HepG2 (cell line): ENCODE measurements at regions not wholly inside any gene's neighbourhood (a gene's known extent, or its start where the extent isn't known, plus 50 kb on each side); places are given as distances from the start of the nearest gene placed in this dataset.

Experiments
- ATAC-seq: fragments of 200-7000 bp; cut with Tn5 transposase; 3 replicates; pipeline ENCODE4 v1.9.1; 2020; ENCODE audit warnings: mild to moderate bottlenecking, moderate library complexity
- BruUV-seq: library from RNA; stranded (reverse); fragments of 400-500 nt; replicated peaks from 2 replicates; lab custom pipeline; 2021; lab: Mats Ljungman, UMichigan
- CTCF ChIA-PET: fragments of 300-600 bp; formaldehyde crosslinking; extraction: SDS; loops from one replicate; lab custom pipeline; 2021; ENCODE audit warnings: low total read pairs, inconsistent platforms, low intra/inter-chr PET ratio; lab: Yijun Ruan, JAX
- POLR2A ChIA-PET: fragments of 350-600 bp; sonication (Branson Sonifier 250); formaldehyde crosslinking; loops from one replicate; lab custom pipeline; 2020; ENCODE audit warnings: antibody characterized with exemption, inconsistent platforms; lab: Yijun Ruan, JAX
- DNase-seq: peaks from one replicate; pipeline ENCODE4 v3.0.0-alpha.2; 2015; ENCODE audit warnings: low spot score
- FAIRE-seq: peaks from 3 replicates; lab custom pipeline; 2011; peaks lifted over from hg19 to GRCh38; lab: Jason Lieb, UNC
- H2AFZ ChIP-seq: one replicate; pipeline ENCODE4 v1.6.1; 2011; ENCODE audit warnings: low read length, inconsistent platforms
- H3K27ac ChIP-seq: fragments of 300-600 bp; 3 replicates; pipeline ENCODE4 v1.8.0; 2011; ENCODE audit warnings: mixed run types, mild to moderate bottlenecking, mixed read lengths, low read length, inconsistent platforms; ENCODE audit not compliant: insufficient read depth; ENCODE audit errors: extremely low read length
- H3K27me3 ChIP-seq, 2 experiments: fragments of 200-600 bp in 1 of 2; 2 replicates in 1 of 2; 3 replicates in 1 of 2; pipeline versions ENCODE4 v1.6.0 to v1.8.0; 2011; ENCODE audit warnings: low read length in 2 of 2, mild to moderate bottlenecking in 2 of 2, moderate library complexity in 2 of 2, inconsistent platforms in 1 of 2; ENCODE audit not compliant: insufficient read depth in 2 of 2, control insufficient read depth in 1 of 2
- H3K36me3 ChIP-seq, 2 experiments: fragments of 200-600 bp in 1 of 2; replicated peaks in 1 of 2; 2 replicates in 1 of 2; 3 replicates in 1 of 2; pipeline versions ENCODE4 v1.5.1 to v1.8.0; 2011; ENCODE audit warnings: low read length in 2 of 2, inconsistent platforms in 1 of 2; ENCODE audit not compliant: insufficient read depth in 2 of 2, control insufficient read depth in 1 of 2
- H3K4me1 ChIP-seq: 2 replicates; pipeline ENCODE4 v1.5.1; 2012; ENCODE audit warnings: low read length, inconsistent platforms; ENCODE audit not compliant: insufficient read depth
- H3K4me2 ChIP-seq: 2 replicates; pipeline ENCODE4 v1.6.0; 2011; ENCODE audit warnings: low read depth, low read length, inconsistent platforms
- H3K4me3 ChIP-seq, 3 experiments: fragments of 200-600 bp in 1 of 3; sonication (generic), shearing (Covaris generic) in 1 of 3; replicated peaks in 1 of 3; 2 replicates each; pipeline ENCODE4 v1.5.1; 2011 to 2016; ENCODE audit warnings: low read length in 3 of 3, inconsistent platforms in 2 of 3, low read depth in 2 of 3, mild to moderate bottlenecking in 2 of 3, control low read depth in 1 of 3, mixed read lengths in 1 of 3; ENCODE audit not compliant: insufficient read depth in 1 of 3
- H3K79me2 ChIP-seq: one replicate; pipeline ENCODE4 v1.6.1; 2011; ENCODE audit warnings: low read length, inconsistent platforms; ENCODE audit not compliant: insufficient read depth
- H3K9ac ChIP-seq: 2 replicates; pipeline ENCODE4 v1.6.0; 2011; ENCODE audit warnings: mild to moderate bottlenecking, low read depth, low read length, inconsistent platforms; ENCODE audit not compliant: insufficient read depth
- H3K9me3 ChIP-seq: 2 replicates; pipeline ENCODE4 v1.5.1; 2012; ENCODE audit warnings: mild to moderate bottlenecking, low read length
- H4K20me1 ChIP-seq: 2 replicates; pipeline ENCODE4 v1.6.0; 2011; ENCODE audit warnings: inconsistent platforms, mild to moderate bottlenecking, low read length, moderate library complexity; ENCODE audit not compliant: insufficient read depth
- ATF5 ChIP-seq: sonication (generic); formaldehyde crosslinking; IDR thresholded peaks from 2 replicates; pipeline ENCODE4 v1.4.0; 2020; ENCODE audit warnings: mild to moderate bottlenecking, low read depth, missing genetic modification reagents
- CEBPB ChIP-seq: IDR thresholded peaks from 2 replicates; pipeline ENCODE4 v1.6.1; 2011; ENCODE audit warnings: low read depth, low read length, improper control_type of control experiment, borderline replicate concordance
- ERF ChIP-seq: IDR thresholded peaks from 2 replicates; pipeline ENCODE4 v1.6.1; 2018; ENCODE audit warnings: missing biosample characterization, missing genetic modification reagents
- FOSL2 ChIP-seq: sonication (generic); formaldehyde crosslinking; IDR thresholded peaks from 2 replicates; pipeline ENCODE4 v1.4.0; 2020; ENCODE audit warnings: missing genetic modification reagents
- FOXJ3 ChIP-seq: sonication (generic); formaldehyde crosslinking; IDR thresholded peaks from 2 replicates; pipeline ENCODE4 v1.4.0; 2020; ENCODE audit warnings: missing genetic modification reagents, mild to moderate bottlenecking, borderline replicate concordance
- IRF2 ChIP-seq: IDR thresholded peaks from 2 replicates; pipeline ENCODE4 v1.6.1; 2018; ENCODE audit warnings: missing genetic modification reagents, missing compliant biosample characterization
- KLF16 ChIP-seq, 2 experiments: sonication (generic) in 1 of 2; formaldehyde crosslinking in 1 of 2; IDR thresholded peaks; 2 replicates each; pipeline versions ENCODE4 v1.6.1 to v1.8.0; 2016 to 2023; ENCODE audit warnings: missing genetic modification reagents in 2 of 2, missing compliant biosample characterization in 1 of 2
- NAIF1 ChIP-seq: sonication (generic); formaldehyde crosslinking; IDR thresholded peaks from 2 replicates; pipeline ENCODE4 v1.5.0; 2020; ENCODE audit warnings: mild to moderate bottlenecking, missing genetic modification reagents, borderline replicate concordance
- NFKBIZ ChIP-seq: IDR thresholded peaks from 2 replicates; pipeline ENCODE4 v1.6.1; 2018; ENCODE audit warnings: missing genetic modification reagents, missing compliant biosample characterization
- NFRKB ChIP-seq: fragments of 450-650 bp; IDR thresholded peaks from 2 replicates; pipeline ENCODE4 v1.6.1; 2017
- TOPORS ChIP-seq: sonication (generic); formaldehyde crosslinking; IDR thresholded peaks from 2 replicates; pipeline ENCODE4 v1.8.0; 2023; ENCODE audit warnings: mild to moderate bottlenecking, missing genetic modification reagents
- WIZ ChIP-seq: sonication (generic); formaldehyde crosslinking; IDR thresholded peaks from 2 replicates; pipeline ENCODE4 v1.5.1; 2020; ENCODE audit warnings: mild to moderate bottlenecking, missing genetic modification reagents
- ZBTB7B ChIP-seq: sonication (generic); formaldehyde crosslinking; IDR thresholded peaks from 2 replicates; pipeline ENCODE4 v1.4.0; 2020; ENCODE audit warnings: missing genetic modification reagents
- ZNF160 ChIP-seq: sonication (generic); formaldehyde crosslinking; IDR thresholded peaks from 2 replicates; pipeline ENCODE4 v1.8.0; 2022; ENCODE audit warnings: mild to moderate bottlenecking, inconsistent platforms, missing genetic modification reagents
- ZNF33B ChIP-seq: sonication (generic); formaldehyde crosslinking; IDR thresholded peaks from 2 replicates; pipeline ENCODE4 v1.5.1; 2020; ENCODE audit warnings: mild to moderate bottlenecking, missing genetic modification reagents
- ZNF441 ChIP-seq: sonication (generic); formaldehyde crosslinking; IDR thresholded peaks from 2 replicates; pipeline ENCODE4 v1.7.0; 2021; ENCODE audit warnings: missing genetic modification reagents, borderline replicate concordance
- ZNF576 ChIP-seq: sonication (generic); formaldehyde crosslinking; IDR thresholded peaks from 2 replicates; pipeline ENCODE4 v1.4.0; 2020; ENCODE audit warnings: mild to moderate bottlenecking, missing genetic modification reagents
- ZNF605 ChIP-seq: sonication (generic); formaldehyde crosslinking; IDR thresholded peaks from 2 replicates; pipeline ENCODE4 v1.8.0; 2022; ENCODE audit warnings: mild to moderate bottlenecking, missing genetic modification reagents
- WGBS: methylation state at CpG from one replicate; pipeline ENCODE4 v1.1.6; 2017; ENCODE audit warnings: low lambda C conversion rate; 5-methylcytosine and 5-hydroxymethylcytosine counted together
- in situ Hi-C: cut with HindIII; loops from 2 replicates; pipeline ENCODE4 v1.10.0; 2017; ENCODE audit warnings: low pct_unique_long_range_greater_than_20kb; ENCODE audit not compliant: extremely low pct_ligation_motif_present
- intact Hi-C: fragments of 100-400 bp; cut with micrococcal nuclease; formaldehyde crosslinking; loops from one replicate; pipeline ENCODE4 v1.10.0; 2022; ENCODE audit not compliant: unreplicated experiment
- TF ChIP-seq, protein P1 (sequence below): sonication (generic); formaldehyde crosslinking; IDR thresholded peaks from 2 replicates; pipeline ENCODE4 v1.9.0; 2021; ENCODE audit warnings: missing genetic modification reagents, mild to moderate bottlenecking, borderline replicate concordance
- TF ChIP-seq, protein P2 (sequence below): sonication (generic); formaldehyde crosslinking; IDR thresholded peaks from 2 replicates; pipeline ENCODE4 v1.5.1; 2020; ENCODE audit warnings: missing genetic modification reagents, mild to moderate bottlenecking, borderline replicate concordance

- Histone ChIP-seq H3K4me1 (no peaks in the 10 kb centered on the region), H3K27ac (no peak overlapping the region), H3K4me3 (no peak overlapping the region), H3K9ac (no peak overlapping the region), H3K4me2 (no peak overlapping the region), H2AFZ (no peak overlapping the region), H3K36me3 (no peaks in the 10 kb centered on the region), H3K9me3 (no peaks in the 10 kb centered on the region), H3K27me3 (no peaks in the 10 kb centered on the region), H4K20me1 (no peaks in the 10 kb centered on the region), H3K79me2 (no peaks in the 10 kb centered on the region)
- intact Hi-C loops (no loop called here), in situ Hi-C loops (no loop called here)
- WGBS, result 0% methylated on average over 2 of the region's 2 CpGs
- ATAC-seq (no peak), DNase-seq (no peak), FAIRE-seq (no peak)
- CTCF ChIA-PET, result no interaction called here
- BruUV-seq, result no TSS peak
- TF ChIP-seq ZNF576 (CRISPR knock-in tag), result no peak
- TF ChIP-seq ATF5, result no peak
- no peak for TF ChIP-seq ZNF160
- POLR2A ChIA-PET, result no interaction called here
These were observed 149.3 kb upstream of the CYSLTR1 start for GRCh38 chrX:78476701-78477100.

- H3K4me3 ChIP-seq, result no peak overlapping the region
- no peak overlapping the region for H3K27ac ChIP-seq
- WGBS, result 0% methylated on average over 1 of the region's 1 CpG
- ChIA-PET CTCF (no interaction called here), POLR2A (no interaction called here)
- ATAC-seq (no peak), FAIRE-seq (no peak), DNase-seq (no peak)
- H3K36me3 ChIP-seq, result no peaks in the 10 kb centered on the region
- H4K20me1 ChIP-seq, result no peaks in the 10 kb centered on the region
- no TSS peak for BruUV-seq
- intact Hi-C loops, result no loop called here
- H2AFZ ChIP-seq, result no peak overlapping the region
- no peaks in the 10 kb centered on the region for H3K27me3 ChIP-seq
- H3K4me2 ChIP-seq, result no peak overlapping the region
- no peaks in the 10 kb centered on the region for H3K79me2 ChIP-seq
- H3K9me3 ChIP-seq, result no peaks in the 10 kb centered on the region
- H3K4me1 ChIP-seq, result no peaks in the 10 kb centered on the region
- no peak overlapping the region for H3K9ac ChIP-seq
- in situ Hi-C loops, result no loop called here
- TF ChIP-seq ZNF605, result no peak
- no peak for TF ChIP-seq FOXJ3 (CRISPR knock-in tag)
- no peak for TF ChIP-seq FOSL2 (CRISPR knock-in tag)
- TF ChIP-seq, protein P1, sequence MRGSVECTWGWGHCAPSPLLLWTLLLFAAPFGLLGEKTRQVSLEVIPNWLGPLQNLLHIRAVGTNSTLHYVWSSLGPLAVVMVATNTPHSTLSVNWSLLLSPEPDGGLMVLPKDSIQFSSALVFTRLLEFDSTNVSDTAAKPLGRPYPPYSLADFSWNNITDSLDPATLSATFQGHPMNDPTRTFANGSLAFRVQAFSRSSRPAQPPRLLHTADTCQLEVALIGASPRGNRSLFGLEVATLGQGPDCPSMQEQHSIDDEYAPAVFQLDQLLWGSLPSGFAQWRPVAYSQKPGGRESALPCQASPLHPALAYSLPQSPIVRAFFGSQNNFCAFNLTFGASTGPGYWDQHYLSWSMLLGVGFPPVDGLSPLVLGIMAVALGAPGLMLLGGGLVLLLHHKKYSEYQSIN, result no peak
- TF ChIP-seq KLF16 (CRISPR knock-in tag; IDR thresholded peaks at IDR 0.05), result no peak
- no peak for TF ChIP-seq WIZ (CRISPR knock-in tag)
- TF ChIP-seq, protein P2, sequence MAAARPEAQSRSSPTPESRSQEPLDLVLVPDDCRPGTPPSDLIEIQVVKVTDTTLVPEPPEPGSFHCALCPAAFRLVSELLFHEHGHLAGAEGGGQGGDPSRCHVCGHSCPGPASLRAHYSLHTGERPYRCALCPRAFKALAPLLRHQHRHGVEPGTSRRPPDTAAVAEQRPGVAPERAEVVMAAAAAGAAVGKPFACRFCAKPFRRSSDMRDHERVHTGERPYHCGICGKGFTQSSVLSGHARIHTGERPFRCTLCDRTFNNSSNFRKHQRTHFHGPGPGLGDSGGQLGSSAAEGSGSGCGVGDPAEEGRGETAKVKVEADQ (CRISPR knock-in tag), result no peak
- TF ChIP-seq ZNF441 (CRISPR knock-in tag), result no peak
- TF ChIP-seq NAIF1 (CRISPR knock-in tag), result no peak
- no peak for TF ChIP-seq IRF2 (CRISPR knock-in tag)
- no peak for TF ChIP-seq NFRKB
- TF ChIP-seq TOPORS (CRISPR knock-in tag), result no peak
- TF ChIP-seq NFKBIZ, result no peak
- TF ChIP-seq CEBPB, result no peak
- TF ChIP-seq ZBTB7B (CRISPR knock-in tag), result no peak
- no peak for TF ChIP-seq ERF (CRISPR knock-in tag)
- TF ChIP-seq ZNF33B (CRISPR knock-in tag), result no peak
These were observed 129.5 kb upstream of the CYSLTR1 start for GRCh38 chrX:78456909-78457308.
